ENCODE measurements at regions not wholly inside any gene's neighbourhood (a gene's known extent, or its start where the extent isn't known, plus 50 kb on each side); places are given as distances from the start of the nearest gene placed in this dataset.

DNA sequence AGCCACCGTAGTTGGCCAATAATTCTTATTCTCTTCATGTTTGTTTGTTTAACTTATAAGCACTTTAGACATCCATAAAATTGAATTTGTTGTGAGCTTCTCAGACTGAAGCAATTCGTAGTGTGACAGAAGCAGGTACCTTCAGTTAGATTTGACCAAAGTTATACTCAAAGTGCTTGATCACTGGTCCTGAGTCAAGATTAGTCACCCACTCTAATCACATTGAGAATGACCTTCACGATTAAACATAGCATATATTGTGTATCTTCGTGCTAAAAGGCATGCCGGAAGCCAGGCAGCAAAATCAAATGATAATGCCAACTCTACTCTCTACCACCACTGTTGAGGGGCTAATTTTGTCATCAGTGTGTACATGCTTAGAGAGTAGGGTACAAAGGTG lies 763.7 kb upstream of the MBL2 start:
- Histone ChIP-seq H3K9me3 (ENCODE audit: insufficient read depth, low read length) (no peaks in the 10 kb centered on the region), H3K4me3 (ENCODE audit: insufficient read depth, low read length, poor library complexity, severe bottlenecking) (no peak overlapping the region), H3K79me2 (ENCODE audit: insufficient read depth, low read length) (no peaks in the 10 kb centered on the region), H3K9me2 (replicated peaks; ENCODE audit: insufficient read depth, low read length) (no peaks in the 10 kb centered on the region), H3K4me2 (ENCODE audit: low read depth, low read length, poor library complexity, severe bottlenecking) (no peak overlapping the region), H3F3A (ENCODE audit: insufficient read depth) (no peaks in the 10 kb centered on the region), H3K27ac (ENCODE audit: low read depth, low read length) (no peak overlapping the region), H3K9ac (ENCODE audit: low read length) (no peak overlapping the region), H2AFZ (ENCODE audit: low read depth, low read length, severe bottlenecking) (no peak overlapping the region), H4K20me1 (ENCODE audit: low read depth, low read length) (no peaks in the 10 kb centered on the region), H3K27me3 (ENCODE audit: low read length) (no peaks in the 10 kb centered on the region), H3K36me3 (ENCODE audit: low read length) (no peaks in the 10 kb centered on the region)
- no peak for TF ChIP-seq EZH2phosphoT487 (conservative IDR thresholded peaks at IDR 0.05; ENCODE audit: low read length)
- TF ChIP-seq, protein P1, sequence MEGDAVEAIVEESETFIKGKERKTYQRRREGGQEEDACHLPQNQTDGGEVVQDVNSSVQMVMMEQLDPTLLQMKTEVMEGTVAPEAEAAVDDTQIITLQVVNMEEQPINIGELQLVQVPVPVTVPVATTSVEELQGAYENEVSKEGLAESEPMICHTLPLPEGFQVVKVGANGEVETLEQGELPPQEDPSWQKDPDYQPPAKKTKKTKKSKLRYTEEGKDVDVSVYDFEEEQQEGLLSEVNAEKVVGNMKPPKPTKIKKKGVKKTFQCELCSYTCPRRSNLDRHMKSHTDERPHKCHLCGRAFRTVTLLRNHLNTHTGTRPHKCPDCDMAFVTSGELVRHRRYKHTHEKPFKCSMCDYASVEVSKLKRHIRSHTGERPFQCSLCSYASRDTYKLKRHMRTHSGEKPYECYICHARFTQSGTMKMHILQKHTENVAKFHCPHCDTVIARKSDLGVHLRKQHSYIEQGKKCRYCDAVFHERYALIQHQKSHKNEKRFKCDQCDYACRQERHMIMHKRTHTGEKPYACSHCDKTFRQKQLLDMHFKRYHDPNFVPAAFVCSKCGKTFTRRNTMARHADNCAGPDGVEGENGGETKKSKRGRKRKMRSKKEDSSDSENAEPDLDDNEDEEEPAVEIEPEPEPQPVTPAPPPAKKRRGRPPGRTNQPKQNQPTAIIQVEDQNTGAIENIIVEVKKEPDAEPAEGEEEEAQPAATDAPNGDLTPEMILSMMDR (IDR thresholded peaks at IDR 0.05; ENCODE audit: insufficient read depth, low read length, poor library complexity, severe bottlenecking): no peak

DNA sequence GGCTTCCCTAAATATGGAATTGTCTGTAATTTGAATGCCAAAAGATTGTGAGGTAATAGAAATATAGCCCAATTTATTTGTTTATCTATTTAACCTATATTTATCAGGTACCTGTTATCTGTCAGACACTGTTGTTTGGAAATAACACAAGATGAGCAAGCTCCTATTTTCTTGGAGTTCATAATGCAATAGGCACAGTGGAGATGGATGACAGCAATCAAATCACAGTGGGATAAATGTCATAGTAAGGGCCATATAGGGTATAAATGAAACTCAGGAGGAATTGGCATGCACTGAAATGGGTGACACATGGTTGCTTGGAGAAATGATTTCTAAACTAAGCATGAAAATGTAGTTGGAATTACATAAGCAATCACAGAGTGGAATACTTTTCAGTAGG lies 761.8 kb upstream of the MBL2 start:
- H3K9me2 ChIP-seq (replicated peaks; ENCODE audit: insufficient read depth, low read length): no peaks in the 10 kb centered on the region
- H3K27me3 ChIP-seq (ENCODE audit: low read length): no peaks in the 10 kb centered on the region
- no peaks in the 10 kb centered on the region for H3K9me3 ChIP-seq (ENCODE audit: insufficient read depth, low read length)
- H3K79me2 ChIP-seq (ENCODE audit: insufficient read depth, low read length): no peaks in the 10 kb centered on the region
- no peak overlapping the region for H3K27ac ChIP-seq (ENCODE audit: low read depth, low read length)
- no peak overlapping the region for H3K4me3 ChIP-seq (ENCODE audit: insufficient read depth, low read length, poor library complexity, severe bottlenecking)
- H3K9ac ChIP-seq (ENCODE audit: low read length): no peak overlapping the region
- H2AFZ ChIP-seq (ENCODE audit: low read depth, low read length, severe bottlenecking): no peak overlapping the region
- H3K4me2 ChIP-seq (ENCODE audit: low read depth, low read length, poor library complexity, severe bottlenecking): no peak overlapping the region
- TF ChIP-seq EZH2phosphoT487 (conservative IDR thresholded peaks at IDR 0.05; ENCODE audit: low read length): no peak
- TF ChIP-seq, protein P1 (IDR thresholded peaks at IDR 0.05; ENCODE audit: insufficient read depth, low read length, poor library complexity, severe bottlenecking): no peak
- no peaks in the 10 kb centered on the region for H4K20me1 ChIP-seq (ENCODE audit: low read depth, low read length)
- no peaks in the 10 kb centered on the region for H3F3A ChIP-seq (ENCODE audit: insufficient read depth)
- H3K36me3 ChIP-seq (ENCODE audit: low read length): no peaks in the 10 kb centered on the region

DNA sequence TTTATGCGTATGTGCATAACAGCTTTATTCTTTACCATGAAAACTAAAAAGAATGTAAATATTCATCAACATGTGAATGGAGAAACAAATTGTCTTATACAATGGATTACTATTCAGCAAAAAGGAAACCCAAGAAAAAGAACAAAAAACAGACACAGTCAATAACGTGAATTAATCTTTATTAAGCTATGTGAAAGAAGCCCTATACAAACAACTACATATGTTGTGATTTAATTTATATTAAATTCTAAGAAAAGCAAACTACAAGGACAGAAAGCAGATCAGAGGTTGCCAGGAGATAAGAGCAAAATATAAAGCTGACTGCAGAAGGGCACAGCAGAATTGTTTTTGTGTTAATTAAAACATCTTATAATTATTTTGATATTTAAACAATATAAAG lies 756.4 kb upstream of the MBL2 start:
- Histone ChIP-seq H3K4me3 (ENCODE audit: insufficient read depth, low read length, poor library complexity, severe bottlenecking) (no peak overlapping the region), H2AFZ (ENCODE audit: low read depth, low read length, severe bottlenecking) (no peak overlapping the region), H4K20me1 (ENCODE audit: low read depth, low read length) (no peaks in the 10 kb centered on the region), H3K27me3 (ENCODE audit: low read length) (no peaks in the 10 kb centered on the region), H3K79me2 (ENCODE audit: insufficient read depth, low read length) (no peaks in the 10 kb centered on the region), H3K4me2 (ENCODE audit: low read depth, low read length, poor library complexity, severe bottlenecking) (no peak overlapping the region), H3K36me3 (ENCODE audit: low read length) (no peaks in the 10 kb centered on the region), H3K27ac (ENCODE audit: low read depth, low read length) (no peak overlapping the region), H3K9me2 (replicated peaks; ENCODE audit: insufficient read depth, low read length) (no peaks in the 10 kb centered on the region), H3K9me3 (ENCODE audit: insufficient read depth, low read length) (no peaks in the 10 kb centered on the region), H3F3A (ENCODE audit: insufficient read depth) (no peaks in the 10 kb centered on the region), H3K9ac (ENCODE audit: low read length) (no peak overlapping the region)
- no peak for TF ChIP-seq EZH2phosphoT487 (conservative IDR thresholded peaks at IDR 0.05; ENCODE audit: low read length)
- TF ChIP-seq, protein P1 (IDR thresholded peaks at IDR 0.05; ENCODE audit: insufficient read depth, low read length, poor library complexity, severe bottlenecking): no peak

DNA sequence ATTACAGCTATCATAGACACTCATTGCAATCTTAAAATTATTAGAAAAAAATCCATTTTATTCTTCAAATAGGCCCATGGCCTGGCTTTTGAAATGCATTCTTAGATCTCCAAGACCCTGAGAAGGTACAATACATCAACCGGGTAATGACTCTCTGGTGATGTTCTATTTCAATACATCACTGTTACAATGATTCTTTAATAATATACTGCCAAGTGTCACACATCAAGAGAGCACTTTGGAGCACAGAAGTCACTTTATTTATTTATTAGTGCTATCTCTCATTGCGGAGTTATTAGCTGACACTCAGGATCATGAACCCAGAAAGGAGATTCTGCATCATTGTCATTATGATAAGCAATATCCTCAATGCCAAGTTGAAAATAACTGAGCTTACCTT lies 748.5 kb upstream of the MBL2 start:
- Histone ChIP-seq H2AFZ (ENCODE audit: low read depth, low read length, severe bottlenecking) (no peak overlapping the region), H4K20me1 (ENCODE audit: low read depth, low read length) (no peaks in the 10 kb centered on the region), H3K9me3 (ENCODE audit: insufficient read depth, low read length) (no peaks in the 10 kb centered on the region), H3K27ac (ENCODE audit: low read depth, low read length) (no peak overlapping the region), H3K4me2 (ENCODE audit: low read depth, low read length, poor library complexity, severe bottlenecking) (no peak overlapping the region), H3K36me3 (ENCODE audit: low read length) (no peaks in the 10 kb centered on the region), H3K9ac (ENCODE audit: low read length) (no peak overlapping the region), H3K79me2 (ENCODE audit: insufficient read depth, low read length) (no peaks in the 10 kb centered on the region), H3K4me3 (ENCODE audit: insufficient read depth, low read length, poor library complexity, severe bottlenecking) (no peak overlapping the region), H3F3A (ENCODE audit: insufficient read depth) (no peaks in the 10 kb centered on the region), H3K9me2 (replicated peaks; ENCODE audit: insufficient read depth, low read length) (no peaks in the 10 kb centered on the region), H3K27me3 (ENCODE audit: low read length) (no peaks in the 10 kb centered on the region)
- TF ChIP-seq, protein P1 (IDR thresholded peaks at IDR 0.05; ENCODE audit: insufficient read depth, low read length, poor library complexity, severe bottlenecking): no peak
- no peak for TF ChIP-seq EZH2phosphoT487 (conservative IDR thresholded peaks at IDR 0.05; ENCODE audit: low read length)

All from SU-DHL-6 (cell line).